GM12873 (cell line): ENCODE measurements at regions not wholly inside any gene's neighbourhood (a gene's known extent, or its start where the extent isn't known, plus 50 kb on each side); places are given as distances from the start of the nearest gene placed in this dataset.

Experiments
- TF ChIP-seq, protein P1 (sequence below): IDR thresholded peaks from 2 replicates; pipeline ENCODE4 v1.5.1; 2012; ENCODE audit warnings: low read depth, mild to moderate bottlenecking, moderate library complexity, low read length, control low read depth; ENCODE audit not compliant: insufficient read depth; ENCODE audit errors: missing control alignments

DNA sequence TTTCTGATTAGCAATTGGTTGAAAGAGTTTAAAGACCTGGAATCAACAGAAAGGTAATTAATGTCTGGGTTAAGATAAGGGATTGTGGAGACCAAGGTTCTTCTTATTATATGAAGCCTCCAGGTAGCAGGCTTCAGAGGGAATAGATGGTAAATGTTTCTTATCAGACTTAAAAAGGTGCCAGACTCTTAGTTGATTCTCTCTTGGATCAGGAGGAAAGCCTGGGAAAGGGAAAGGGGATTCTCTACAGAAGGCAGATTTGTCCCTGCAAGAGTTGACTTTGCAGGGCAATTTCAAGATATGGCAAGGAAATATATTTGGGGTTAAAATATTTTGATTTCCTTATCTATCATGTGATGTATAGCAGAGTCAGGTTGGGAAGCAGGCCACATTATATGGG, 153.1 kb upstream of the ARL4C start:
- TF ChIP-seq, protein P1, sequence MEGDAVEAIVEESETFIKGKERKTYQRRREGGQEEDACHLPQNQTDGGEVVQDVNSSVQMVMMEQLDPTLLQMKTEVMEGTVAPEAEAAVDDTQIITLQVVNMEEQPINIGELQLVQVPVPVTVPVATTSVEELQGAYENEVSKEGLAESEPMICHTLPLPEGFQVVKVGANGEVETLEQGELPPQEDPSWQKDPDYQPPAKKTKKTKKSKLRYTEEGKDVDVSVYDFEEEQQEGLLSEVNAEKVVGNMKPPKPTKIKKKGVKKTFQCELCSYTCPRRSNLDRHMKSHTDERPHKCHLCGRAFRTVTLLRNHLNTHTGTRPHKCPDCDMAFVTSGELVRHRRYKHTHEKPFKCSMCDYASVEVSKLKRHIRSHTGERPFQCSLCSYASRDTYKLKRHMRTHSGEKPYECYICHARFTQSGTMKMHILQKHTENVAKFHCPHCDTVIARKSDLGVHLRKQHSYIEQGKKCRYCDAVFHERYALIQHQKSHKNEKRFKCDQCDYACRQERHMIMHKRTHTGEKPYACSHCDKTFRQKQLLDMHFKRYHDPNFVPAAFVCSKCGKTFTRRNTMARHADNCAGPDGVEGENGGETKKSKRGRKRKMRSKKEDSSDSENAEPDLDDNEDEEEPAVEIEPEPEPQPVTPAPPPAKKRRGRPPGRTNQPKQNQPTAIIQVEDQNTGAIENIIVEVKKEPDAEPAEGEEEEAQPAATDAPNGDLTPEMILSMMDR: no peak

GRCh38 chr2:234643407-234643806, 146.5 kb upstream of the ARL4C start:
- TF ChIP-seq, protein P1: no peak

DNA sequence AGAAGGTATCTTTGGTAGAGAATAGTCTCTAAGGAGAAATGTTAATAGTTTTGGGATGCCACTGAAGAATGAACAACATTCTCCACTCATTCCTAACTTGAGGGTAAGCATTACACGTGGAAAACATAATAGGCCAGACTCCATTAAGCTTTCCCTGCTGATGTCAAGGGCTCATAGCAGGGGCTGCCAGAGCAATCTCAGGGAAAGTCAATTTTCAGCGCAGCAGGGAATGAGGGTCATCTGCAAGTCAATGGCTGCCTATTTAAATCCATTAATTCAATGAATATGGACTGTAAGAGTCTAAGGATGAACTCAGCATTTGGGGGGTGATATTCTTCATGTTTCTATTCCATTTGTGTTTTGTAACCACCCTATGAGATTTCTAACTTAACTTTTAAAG, 144.2 kb upstream of the ARL4C start:
- TF ChIP-seq, protein P1: no peak

- TF ChIP-seq, protein P1: no peak
Measured at GRCh38 chr2:234640657-234641056, 143.8 kb upstream of the ARL4C start.

DNA sequence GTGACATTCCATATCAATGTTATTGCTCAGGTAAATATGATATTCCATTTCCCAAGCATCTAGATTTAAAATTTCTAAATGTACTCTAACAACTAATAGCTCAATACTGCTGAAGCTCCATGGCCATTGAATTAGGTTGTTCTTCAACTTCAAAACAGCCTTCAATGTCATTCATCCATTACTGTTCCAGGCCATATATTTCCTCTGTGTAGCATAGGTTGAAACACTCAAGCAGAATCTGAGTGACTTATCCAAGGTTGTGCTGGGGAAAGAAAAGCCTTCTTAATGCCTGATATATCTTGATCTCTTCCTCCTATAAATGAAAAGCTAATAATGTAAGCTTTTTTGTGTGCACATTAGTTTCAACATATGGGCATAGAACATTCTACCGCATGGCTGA, 142.1 kb upstream of the ARL4C start:
- TF ChIP-seq, protein P1: no peak

GRCh38 chr2:234635284-234635683, 138.4 kb upstream of the ARL4C start:
- TF ChIP-seq, protein P1: no peak

DNA sequence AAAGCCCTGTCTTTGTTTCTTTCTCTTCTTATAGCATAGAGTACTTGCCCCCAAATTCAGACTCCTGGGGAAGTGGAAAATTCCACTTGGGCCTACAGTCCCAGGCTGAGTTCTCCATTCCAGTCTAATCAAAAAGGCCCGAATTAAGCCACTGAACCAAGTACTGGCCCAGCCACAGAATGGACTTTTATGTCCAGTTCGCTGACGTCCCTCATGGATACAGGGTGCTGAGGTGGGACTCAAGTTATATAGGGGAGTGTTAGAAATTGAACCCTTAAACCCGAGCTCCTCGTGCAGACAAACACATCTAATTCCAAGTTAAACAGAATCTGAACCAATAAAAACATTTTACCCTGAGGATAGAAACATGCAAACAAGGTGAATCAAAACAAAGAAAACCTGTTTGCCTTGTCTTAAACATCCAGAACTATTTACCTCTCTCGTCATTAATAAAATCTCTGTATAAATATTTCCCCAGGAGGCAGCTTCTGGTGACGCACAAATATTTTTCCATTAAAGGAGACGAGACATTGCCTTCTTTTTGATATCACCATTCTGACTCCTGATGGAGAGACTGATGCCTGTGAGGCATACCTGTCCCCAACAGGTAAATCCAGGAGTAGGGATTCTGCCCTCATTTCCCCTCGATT, 136.8 kb upstream of the ARL4C start:
- TF ChIP-seq, protein P1: no peak
